GM12878 (cell line): ENCODE measurements at regions not wholly inside any gene's neighbourhood (a gene's known extent, or its start where the extent isn't known, plus 50 kb on each side); places are given as distances from the start of the nearest gene placed in this dataset.

Source experiments
- KDM1A ChIP-seq: fragments of 200-600 bp; sonication (generic); IDR thresholded peaks from 2 replicates; pipeline ENCODE4 v1.6.1; 2016; ENCODE audit warnings: borderline replicate concordance
- NFXL1 ChIP-seq: fragments of 450-650 bp; IDR thresholded peaks from 2 replicates; pipeline ENCODE4 v1.6.1; 2017; ENCODE audit warnings: antibody characterized with exemption, mild to moderate bottlenecking, borderline replicate concordance
- TF ChIP-seq, protein P1 (sequence below): IDR thresholded peaks from 2 replicates; pipeline ENCODE4 v1.6.1; 2012; ENCODE audit warnings: improper control_type of control experiment, low read depth, low read length; ENCODE audit not compliant: insufficient replicate concordance
- TF ChIP-seq, protein P2 (sequence below): fragments of 150-350 bp; IDR thresholded peaks from 2 replicates; pipeline ENCODE4 v1.6.1; 2014; ENCODE audit warnings: mild to moderate bottlenecking, low read depth, low read length

GRCh38 chr2:15802657-15803542, 137.4 kb upstream of the MYCN start (continued):
- TF ChIP-seq, protein P1, sequence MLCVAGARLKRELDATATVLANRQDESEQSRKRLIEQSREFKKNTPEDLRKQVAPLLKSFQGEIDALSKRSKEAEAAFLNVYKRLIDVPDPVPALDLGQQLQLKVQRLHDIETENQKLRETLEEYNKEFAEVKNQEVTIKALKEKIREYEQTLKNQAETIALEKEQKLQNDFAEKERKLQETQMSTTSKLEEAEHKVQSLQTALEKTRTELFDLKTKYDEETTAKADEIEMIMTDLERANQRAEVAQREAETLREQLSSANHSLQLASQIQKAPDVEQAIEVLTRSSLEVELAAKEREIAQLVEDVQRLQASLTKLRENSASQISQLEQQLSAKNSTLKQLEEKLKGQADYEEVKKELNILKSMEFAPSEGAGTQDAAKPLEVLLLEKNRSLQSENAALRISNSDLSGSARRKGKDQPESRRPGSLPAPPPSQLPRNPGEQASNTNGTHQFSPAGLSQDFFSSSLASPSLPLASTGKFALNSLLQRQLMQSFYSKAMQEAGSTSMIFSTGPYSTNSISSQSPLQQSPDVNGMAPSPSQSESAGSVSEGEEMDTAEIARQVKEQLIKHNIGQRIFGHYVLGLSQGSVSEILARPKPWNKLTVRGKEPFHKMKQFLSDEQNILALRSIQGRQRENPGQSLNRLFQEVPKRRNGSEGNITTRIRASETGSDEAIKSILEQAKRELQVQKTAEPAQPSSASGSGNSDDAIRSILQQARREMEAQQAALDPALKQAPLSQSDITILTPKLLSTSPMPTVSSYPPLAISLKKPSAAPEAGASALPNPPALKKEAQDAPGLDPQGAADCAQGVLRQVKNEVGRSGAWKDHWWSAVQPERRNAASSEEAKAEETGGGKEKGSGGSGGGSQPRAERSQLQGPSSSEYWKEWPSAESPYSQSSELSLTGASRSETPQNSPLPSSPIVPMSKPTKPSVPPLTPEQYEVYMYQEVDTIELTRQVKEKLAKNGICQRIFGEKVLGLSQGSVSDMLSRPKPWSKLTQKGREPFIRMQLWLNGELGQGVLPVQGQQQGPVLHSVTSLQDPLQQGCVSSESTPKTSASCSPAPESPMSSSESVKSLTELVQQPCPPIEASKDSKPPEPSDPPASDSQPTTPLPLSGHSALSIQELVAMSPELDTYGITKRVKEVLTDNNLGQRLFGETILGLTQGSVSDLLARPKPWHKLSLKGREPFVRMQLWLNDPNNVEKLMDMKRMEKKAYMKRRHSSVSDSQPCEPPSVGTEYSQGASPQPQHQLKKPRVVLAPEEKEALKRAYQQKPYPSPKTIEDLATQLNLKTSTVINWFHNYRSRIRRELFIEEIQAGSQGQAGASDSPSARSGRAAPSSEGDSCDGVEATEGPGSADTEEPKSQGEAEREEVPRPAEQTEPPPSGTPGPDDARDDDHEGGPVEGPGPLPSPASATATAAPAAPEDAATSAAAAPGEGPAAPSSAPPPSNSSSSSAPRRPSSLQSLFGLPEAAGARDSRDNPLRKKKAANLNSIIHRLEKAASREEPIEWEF, result no peak
- TF ChIP-seq, protein P2, sequence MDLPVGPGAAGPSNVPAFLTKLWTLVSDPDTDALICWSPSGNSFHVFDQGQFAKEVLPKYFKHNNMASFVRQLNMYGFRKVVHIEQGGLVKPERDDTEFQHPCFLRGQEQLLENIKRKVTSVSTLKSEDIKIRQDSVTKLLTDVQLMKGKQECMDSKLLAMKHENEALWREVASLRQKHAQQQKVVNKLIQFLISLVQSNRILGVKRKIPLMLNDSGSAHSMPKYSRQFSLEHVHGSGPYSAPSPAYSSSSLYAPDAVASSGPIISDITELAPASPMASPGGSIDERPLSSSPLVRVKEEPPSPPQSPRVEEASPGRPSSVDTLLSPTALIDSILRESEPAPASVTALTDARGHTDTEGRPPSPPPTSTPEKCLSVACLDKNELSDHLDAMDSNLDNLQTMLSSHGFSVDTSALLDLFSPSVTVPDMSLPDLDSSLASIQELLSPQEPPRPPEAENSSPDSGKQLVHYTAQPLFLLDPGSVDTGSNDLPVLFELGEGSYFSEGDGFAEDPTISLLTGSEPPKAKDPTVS, result no peak
- TF ChIP-seq NFXL1 (no peak), KDM1A (no peak)
